GM18868 (cell line): ENCODE measurements at regions not wholly inside any gene's neighbourhood (a gene's known extent, or its start where the extent isn't known, plus 50 kb on each side); places are given as distances from the start of the nearest gene placed in this dataset.
"Not testable (repeated sequence)": the region's sequence is repeated elsewhere in the genome, so short reads cannot be mapped to it uniquely, and the experiment has no call there.

Experiments
- ATAC-seq: cut with Tn5 transposase; IDR thresholded peaks from one replicate; pipeline ENCODE4 v1.9.1; 2021; ENCODE audit warnings: mild to moderate bottlenecking, moderate library complexity; ENCODE audit not compliant: unreplicated experiment

DNA sequence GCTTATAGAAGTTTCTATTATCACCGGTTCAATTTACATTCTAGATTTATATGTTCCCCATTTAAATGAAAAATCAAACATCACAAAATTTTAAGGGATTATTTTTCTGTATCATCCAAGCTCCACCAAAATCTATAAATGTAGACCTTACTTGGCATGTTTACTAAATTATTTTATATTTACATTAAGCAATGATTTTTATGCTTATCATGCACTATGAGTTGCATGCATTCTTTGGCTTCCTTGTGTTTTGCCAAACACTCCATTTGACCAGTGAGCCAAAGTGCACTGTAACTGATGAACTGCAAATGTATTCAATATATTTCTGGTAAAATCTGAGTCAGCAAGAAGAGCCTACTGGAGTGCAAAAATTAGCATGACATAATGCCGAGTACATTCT, 595.5 kb upstream of the PCDH7 start:
- not testable (repeated sequence) for ATAC-seq

DNA sequence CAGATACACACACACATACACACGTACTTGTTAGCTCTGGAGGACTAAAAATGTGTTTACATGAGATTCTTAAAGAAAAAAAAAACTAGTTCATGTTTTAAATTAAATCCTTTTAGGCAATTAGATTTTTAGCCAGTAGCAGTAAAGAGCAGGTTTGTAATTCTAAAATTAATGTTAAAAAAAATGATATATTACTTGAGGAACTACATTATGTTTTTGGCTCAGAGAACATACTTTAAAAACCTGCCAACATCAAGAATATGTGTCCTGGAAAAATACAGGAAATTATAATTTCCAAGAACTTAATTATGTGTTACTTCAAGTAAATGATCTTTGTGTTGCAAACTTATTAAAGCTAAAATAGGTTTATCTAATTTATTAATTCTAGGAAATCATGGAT, 594.3 kb upstream of the PCDH7 start:
- no peak for ATAC-seq

DNA sequence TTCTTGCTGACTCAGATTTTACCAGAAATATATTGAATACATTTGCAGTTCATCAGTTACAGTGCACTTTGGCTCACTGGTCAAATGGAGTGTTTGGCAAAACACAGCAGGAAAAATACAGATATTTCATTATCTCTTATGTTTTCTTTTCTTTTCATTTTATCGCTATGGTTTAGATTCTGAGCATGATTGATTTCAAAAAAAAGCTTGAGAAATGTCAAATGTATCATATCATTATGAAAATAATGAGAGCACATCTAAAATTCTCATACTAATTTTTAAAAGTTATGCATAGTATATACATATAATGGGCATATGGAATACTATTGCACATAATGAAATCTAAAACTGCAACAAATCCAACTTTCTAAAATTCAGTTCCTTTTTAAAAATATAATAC, 593.8 kb upstream of the PCDH7 start:
- ATAC-seq = no peak

DNA sequence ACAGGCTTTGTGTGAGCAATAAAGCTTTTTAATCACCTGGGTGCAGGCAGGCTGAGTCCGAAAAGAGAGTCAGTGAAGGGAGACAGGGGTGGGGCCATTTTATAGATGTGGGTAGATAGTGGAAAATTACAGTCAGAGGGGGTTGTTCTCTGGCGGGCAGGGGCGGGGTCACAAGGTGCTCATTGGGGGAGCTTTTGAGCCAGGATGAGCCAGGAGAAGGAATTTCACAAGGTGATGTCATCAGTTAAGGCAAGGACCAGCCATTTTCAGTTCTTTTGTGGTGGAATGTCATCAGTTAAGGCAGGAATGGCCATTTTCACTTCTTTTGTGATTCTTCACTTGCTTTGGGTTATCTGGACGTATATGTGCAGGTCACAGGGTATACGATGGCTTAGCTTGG, 571.3 kb upstream of the PCDH7 start:
- ATAC-seq = not testable (repeated sequence)

DNA sequence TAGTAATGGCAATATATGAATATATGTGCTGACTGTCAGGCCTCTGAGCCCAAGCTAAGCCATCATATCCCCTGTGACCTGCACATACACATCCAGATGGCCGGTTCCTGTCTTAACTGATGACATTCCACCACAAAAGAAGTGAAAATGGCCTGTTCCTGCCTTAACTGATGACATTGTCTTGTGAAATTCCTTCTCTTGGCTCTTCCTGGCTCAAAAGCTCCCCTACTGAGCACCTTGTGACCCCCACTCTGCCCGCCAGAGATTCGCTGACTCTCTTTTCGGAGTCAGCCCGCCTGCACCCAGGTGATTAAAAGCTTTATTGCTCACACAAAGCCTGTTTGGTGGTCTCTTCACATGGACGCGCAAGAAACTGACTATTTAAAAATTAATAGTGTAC, 570.6 kb upstream of the PCDH7 start:
- not testable (repeated sequence) for ATAC-seq

DNA sequence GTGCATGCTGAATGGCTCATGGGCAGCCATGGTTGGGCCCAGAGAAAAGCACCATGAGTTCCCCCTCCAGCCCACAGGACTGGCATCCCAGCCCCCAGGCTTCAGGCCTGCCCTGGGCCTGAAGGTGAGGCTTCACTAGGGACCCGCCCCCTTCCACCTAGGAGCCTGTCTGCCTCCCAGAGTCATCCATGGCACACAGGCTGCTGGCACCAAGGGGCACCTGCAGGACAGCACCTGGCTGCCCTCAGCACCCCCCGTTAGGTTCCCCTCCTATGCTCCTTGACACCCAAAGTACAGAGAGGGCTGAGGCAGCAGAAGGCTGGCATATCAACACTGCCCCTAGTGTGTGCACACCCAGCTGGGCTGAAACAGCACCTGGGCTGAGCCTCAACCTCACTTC, 566.7 kb upstream of the PCDH7 start:
- ATAC-seq = no peak

DNA sequence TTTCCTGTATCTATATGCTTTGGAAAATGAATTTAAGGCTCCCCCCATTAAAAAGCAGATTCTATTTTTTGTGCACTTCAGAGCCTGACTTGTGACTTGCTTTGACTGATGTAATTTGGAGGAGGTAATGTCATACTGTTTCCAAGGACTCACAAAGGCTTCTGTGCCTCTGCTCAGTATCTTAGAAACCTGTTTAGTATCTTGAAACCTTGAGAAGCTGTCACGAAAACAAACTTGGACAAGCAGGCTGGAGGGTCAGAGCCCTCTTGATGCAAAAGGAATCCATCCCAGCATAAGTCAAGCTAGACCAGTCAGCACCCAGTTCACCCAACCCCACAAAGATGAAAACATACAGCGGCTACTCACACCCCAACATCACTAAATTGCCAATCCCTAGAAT, 560.0 kb upstream of the PCDH7 start:
- ATAC-seq = no peak

DNA sequence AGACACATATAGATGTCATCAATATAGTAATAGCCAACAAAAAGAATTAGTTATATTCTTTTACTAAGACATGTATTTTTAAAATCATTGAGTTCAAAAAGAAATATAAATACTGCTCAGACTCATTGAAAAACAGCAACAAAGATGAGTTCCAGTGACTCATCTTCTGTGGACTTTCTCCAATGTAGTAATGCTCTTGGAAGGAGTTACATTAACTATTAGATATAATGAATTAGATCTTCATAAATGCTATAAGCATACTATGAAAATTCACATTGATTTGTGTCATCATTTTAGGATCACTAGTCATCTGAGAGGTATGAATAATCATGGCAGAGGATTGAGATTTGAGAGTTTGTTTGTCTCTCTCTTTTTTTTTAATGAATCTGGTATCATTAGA, 547.8 kb upstream of the PCDH7 start:
- no peak for ATAC-seq

DNA sequence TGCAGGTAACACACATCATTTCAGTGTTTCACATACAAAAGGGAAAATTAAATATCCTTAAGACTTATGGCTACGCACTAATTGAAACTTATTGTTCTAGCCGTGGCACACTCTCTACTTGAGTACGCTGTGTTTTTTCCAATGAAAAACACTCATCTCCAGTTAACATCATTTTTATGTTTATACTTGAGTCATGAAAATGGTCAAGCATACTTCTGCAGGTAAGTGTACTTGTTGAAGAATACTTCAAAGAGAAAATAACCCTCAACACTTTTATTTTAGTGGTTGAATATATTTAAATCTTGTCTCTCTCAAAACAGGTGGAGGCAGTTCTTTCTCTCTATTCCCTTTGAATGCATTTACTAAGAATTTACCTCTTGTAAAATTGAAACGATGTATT, 538.7 kb upstream of the PCDH7 start:
- ATAC-seq = no peak

DNA sequence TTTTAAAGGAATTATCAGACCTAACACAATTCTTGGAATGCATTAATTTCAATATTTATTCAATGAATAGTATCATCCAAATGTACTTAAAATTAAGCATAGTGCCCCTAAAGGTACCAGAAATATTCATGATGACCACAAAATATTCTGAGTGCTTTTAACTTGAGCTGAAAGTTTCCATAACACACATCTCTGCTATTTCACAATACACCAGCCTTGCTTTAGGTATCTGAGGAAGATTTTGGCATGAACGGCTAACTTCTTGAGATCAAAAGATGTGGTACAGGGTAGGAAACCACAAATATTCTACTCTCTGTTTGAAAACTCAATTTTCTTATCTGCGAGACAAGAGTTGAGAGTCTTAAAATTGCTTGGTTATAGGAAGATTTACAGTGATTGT, 538.3 kb upstream of the PCDH7 start:
- no peak for ATAC-seq

DNA sequence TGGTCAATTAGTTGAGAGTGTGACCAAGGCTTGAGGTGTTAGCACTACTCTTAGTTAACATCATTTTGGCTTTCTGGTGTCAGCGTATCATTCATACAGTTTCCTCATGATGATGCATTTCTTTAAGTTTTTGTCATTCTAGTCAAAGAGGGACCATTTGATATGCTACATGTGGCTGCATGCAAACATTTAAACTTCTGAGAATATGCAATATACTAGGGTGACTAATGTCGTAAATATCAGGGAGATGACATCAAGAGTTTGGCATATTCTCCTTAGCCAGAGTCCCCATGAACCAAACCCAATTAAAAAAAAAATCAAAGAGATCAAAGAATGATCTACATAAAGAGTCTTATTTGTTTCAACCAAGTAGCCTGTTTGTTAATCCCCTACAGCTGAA, 537.4 kb upstream of the PCDH7 start:
- no peak for ATAC-seq

DNA sequence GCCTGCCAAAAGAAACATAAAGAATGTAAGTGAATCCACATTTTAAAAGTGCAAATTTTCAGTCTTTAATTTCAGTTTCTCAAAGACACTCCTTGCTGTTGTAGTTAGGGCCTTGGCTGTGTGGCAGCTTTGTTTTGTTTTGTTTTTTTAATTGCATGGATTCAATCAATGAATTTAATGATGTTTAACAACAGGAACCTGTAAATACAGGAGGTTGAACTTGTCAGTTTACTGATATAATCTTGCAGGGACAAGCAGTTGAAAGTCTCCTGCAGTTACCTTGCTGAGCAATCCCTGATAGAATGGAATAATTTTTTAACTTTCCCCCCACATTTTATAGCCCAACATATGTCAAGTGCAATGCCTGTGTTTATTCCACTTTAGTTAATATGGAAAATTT, 528.3 kb upstream of the PCDH7 start:
- no peak for ATAC-seq

DNA sequence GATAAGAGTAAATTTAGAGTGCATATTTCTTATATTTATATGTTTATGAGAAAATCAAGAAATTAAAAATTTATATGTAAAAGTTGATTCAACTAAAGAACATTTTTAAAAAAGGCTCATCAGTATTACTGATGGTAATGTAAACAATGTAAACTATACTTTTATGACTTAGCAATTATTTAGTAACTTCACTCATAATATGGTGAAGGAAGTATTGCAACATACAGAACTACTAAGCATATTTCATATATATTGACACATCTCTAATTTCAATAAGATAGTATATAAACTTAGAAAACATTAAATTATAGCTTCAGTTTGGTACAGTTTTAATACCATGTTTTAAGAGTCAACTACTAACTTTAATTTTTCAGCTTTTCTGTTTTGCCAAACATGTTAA, 512.8 kb upstream of the PCDH7 start:
- no peak for ATAC-seq

DNA sequence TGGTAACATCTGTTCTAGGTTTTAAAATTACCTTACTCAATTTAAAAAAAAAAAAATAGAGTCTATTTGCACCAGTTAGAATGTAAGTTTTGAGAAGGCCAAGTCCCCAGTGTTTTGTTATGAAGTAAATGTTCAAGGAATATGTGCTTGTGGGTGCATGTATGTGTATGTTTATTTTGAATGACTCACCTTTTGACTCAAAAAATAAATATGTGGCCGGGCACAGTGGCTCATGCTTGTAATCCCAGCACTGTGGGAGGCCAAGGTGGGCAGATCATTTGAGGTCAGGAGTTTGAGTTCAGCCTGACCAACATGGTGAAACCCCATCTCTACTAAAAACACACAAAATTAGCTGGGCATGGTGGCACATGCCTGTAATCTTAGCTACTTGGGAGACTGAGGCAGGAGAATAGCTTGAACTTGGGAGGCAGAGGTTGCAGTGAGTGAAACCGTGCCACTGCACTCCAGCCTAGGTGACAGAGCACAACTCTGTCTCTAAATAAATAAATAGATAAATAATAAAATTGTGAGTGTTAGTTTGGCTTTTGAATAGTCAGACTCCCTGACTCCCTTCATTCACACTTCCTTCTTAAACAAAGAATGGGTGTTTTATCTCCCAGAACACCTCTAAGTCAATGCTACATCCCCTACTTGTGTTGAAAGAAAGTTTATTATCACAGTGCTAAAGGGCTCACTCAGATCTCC, 511.3 kb upstream of the PCDH7 start:
- ATAC-seq = no peak

DNA sequence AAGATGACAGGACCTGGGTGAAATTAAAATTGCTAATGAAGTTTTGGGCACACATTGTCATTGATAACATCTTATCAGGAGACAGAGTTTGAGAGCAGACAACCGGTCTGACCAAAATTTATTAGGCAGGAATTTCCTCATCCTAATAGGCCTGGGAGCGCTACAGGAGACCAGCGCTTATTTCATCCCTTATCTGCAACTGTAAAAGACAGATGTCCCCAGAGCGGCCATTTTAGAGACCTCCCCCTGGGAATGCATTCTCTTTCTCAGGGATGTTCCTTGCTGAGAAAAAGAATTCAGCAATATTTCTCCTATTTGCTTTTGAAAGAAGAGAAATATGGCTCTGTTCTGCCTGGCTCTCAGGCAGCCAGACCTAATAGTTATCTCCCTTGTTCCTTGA, 504.2 kb upstream of the PCDH7 start:
- not testable (repeated sequence) for ATAC-seq

DNA sequence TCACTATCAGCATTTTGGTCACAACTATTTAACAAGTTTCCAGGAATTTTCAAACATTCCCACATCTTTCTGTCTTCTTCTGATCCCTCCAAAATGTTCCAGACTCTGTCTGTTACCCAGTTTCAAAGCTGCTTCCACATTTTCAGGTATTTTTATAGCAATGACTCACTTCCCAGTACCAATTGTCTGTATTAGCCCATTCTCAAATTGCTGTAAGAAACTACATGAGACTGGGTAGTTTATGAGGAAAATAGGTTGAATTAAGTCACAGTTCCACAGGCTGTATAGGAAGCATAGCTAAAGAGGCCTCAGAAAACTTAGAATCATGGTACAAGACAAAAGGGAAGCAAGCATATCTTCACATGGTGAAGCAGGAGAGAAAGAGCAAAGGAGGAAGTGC, 475.0 kb upstream of the PCDH7 start:
- ATAC-seq = no peak

DNA sequence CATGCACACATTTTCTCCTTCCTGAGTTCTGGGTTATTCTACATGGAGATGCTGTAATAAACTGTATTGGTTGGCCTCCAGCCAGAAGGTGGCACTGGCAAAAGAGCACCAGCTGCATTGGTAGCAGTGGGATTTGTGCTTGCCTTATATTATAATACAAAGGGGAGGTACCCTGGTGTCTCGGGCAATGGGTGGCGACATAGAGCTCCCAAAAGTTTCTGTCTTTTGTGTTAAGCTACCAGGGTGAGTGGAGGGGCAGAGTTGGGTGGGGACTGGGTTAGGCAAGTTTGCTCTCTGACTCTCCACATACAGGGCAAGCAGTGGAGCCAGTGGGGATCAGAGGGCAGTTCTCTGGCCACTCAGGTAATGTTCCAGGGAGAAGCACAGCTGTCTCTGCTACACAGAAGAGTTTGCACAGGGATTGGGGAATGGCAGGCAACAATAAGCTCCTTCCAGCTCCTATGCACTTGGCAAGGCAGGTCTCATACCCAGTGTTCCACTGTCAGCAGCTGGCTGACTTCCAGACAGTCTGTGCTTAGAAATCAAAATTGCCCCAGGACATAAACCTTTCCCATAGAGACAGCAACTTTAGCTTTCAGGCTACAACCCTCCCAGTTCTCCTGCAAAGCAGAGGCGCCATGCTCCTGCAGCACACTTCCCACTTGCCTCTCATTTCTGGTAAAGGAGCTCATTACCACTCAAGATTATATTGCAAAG, 463.9 kb upstream of the PCDH7 start:
- ATAC-seq = no peak

DNA sequence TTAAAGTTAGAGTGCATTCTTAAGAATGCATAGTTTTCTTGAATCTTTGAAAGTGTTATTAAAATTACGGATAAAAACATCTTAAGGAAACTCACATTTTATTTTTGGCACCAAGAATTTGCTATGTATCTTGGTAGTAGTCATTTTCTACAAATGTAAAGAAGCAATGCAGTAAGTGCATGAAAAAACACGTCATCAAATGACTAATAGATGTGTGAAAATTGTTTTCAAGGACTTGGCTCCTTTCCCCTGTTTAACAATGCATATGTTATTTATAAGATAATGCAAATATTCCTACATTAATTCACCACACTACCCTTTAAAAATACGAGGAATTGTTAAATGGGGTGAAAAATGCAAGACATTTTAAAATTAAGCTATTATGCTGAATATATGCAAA, 461.2 kb upstream of the PCDH7 start:
- no peak for ATAC-seq

DNA sequence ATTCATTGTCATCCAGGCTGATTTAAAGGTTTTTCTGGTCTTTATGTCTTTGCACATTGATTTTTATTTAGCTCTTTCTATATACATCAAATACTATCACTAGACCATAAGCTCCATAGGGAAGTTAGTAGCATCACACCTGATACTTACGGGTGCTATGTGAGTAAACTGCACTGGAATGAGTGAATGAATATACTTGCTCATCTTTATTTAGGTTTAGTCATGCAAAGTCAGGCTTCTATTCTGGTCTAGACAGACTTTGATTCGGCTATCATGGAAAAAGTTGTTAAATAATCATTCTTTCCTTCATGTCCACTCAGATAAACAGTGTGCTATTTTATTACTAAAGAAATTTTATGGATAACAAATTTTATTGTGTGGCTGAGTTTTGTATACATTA, 457.8 kb upstream of the PCDH7 start:
- ATAC-seq = no peak

DNA sequence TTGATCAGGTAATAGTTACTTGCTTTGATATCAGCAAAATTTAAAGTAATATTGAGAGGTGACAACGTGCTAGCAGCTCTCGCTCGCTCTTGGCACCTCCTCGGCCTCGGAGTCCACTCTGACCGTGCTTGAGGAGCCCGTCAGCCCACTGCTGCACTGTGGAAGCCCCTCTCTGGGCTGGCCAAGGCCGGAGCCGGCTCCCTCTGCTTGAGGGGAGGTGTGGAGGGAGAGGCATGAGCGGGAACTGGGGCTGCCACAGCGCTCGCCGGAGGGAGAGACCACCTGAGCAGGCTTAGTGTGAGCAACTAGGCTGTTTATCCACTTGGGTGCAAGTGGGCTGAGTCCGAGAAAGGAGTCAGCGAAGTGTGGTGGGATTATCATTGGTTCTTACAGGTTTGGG, 455.7 kb upstream of the PCDH7 start:
- no peak for ATAC-seq

DNA sequence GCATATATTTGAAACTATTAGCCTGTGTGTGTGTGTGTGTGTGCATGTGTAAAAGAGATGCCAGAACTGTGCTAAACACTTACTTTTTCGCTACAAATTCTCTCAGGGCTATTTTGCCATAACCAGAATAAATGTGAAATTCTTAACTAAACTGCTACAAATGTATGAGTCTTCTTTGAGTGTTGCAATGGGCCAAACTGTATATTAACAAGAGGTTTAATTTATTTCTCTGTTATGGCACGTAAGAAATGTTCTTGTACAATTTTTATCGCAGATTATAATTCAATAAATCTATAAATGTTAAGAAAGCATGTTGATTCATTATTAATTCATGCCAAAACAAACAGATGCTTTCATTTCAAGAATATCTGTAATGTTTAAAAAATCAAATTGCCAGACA, 454.5 kb upstream of the PCDH7 start:
- ATAC-seq = no peak

DNA sequence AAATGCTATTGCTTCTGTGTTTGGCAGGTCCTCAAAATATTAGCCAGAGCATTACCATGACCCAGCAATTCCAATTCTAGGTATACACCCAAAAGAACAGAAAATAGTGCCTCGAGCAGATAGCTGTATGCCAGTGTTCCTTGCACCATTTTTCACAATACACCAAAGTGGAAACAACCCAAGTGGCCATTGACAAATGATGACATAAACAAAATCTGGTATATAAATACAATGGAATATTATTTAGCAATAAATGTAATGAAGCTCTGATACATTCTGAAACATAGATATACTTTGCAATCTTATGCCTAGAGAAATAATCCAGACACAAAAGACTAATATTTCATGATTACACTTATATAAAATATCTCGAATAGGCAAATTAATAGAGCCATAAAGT, 451.8 kb upstream of the PCDH7 start:
- no peak for ATAC-seq

DNA sequence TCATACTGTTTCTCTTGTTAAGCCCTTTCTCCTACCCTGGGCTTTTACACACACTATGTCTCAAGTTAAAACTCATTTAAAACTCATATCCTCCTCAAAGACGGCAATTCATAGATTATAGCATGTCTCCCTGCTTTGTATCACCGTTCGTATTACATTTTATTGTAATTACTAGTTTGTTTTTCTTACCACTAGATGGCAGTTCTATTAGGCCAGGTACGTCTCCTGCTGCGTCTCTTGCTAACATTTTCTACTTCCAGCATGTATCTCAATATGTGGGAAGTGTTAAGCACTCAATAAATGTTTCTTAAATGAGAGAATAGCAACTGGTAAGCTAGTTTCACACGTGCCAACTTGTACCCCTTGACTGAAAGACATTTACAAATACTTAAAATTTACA, 450.3 kb upstream of the PCDH7 start:
- ATAC-seq = no peak
